Neural progenitor cell (in vitro differentiated cells): ENCODE measurements at regions not wholly inside any gene's neighbourhood (a gene's known extent, or its start where the extent isn't known, plus 50 kb on each side); places are given as distances from the start of the nearest gene placed in this dataset.

Experiments used
- DNase-seq: peaks from one replicate; pipeline ENCODE4 v3.0.0-alpha.2; 2016; ENCODE audit warnings: low spot score
- H2AFZ ChIP-seq: fragments of 200-600 bp; sonication (generic); replicated peaks from 2 replicates; pipeline ENCODE4 v1.6.1; 2016; ENCODE audit warnings: antibody characterized with exemption
- H3F3A ChIP-seq: fragments of 200-600 bp; sonication (generic); 2 replicates; pipeline ENCODE4 v1.6.1; 2016; ENCODE audit warnings: antibody characterized with exemption, low read depth
- H3K27ac ChIP-seq: fragments of 200-600 bp; sonication (generic); 2 replicates; pipeline ENCODE4 v1.5.1; 2016; ENCODE audit warnings: mild to moderate bottlenecking
- H3K27me3 ChIP-seq: fragments of 200-600 bp; sonication (generic); 2 replicates; pipeline ENCODE4 v1.6.1; 2016; ENCODE audit warnings: mild to moderate bottlenecking, moderate library complexity
- H3K36me3 ChIP-seq: fragments of 200-600 bp; sonication (generic); 2 replicates; pipeline ENCODE4 v1.5.1; 2016
- H3K4me1 ChIP-seq: fragments of 200-600 bp; sonication (generic); 2 replicates; pipeline ENCODE4 v1.6.1; 2016; ENCODE audit warnings: mixed run types
- H3K4me2 ChIP-seq: fragments of 200-600 bp; sonication (generic); 2 replicates; pipeline ENCODE4 v1.6.1; 2016
- H3K4me3 ChIP-seq: fragments of 200-600 bp; sonication (generic); 2 replicates; pipeline ENCODE4 v1.5.1; 2016
- H3K79me2 ChIP-seq: fragments of 200-600 bp; sonication (generic); 2 replicates; pipeline ENCODE4 v1.6.1; 2016; ENCODE audit warnings: low read depth
- H3K9ac ChIP-seq: fragments of 200-600 bp; sonication (generic); 2 replicates; pipeline ENCODE4 v1.6.1; 2016
- H3K9me3 ChIP-seq: fragments of 200-600 bp; sonication (generic); 2 replicates; pipeline ENCODE4 v1.5.1; 2016; ENCODE audit warnings: low read depth
- H4K20me1 ChIP-seq: fragments of 200-600 bp; sonication (generic); 2 replicates; pipeline ENCODE4 v1.6.1; 2016; ENCODE audit warnings: low read depth
- H3K27ac Mint-ChIP-seq: 3 replicates; pipeline ENCODE4 v1.8.0; 2021; ENCODE audit warnings: mixed read lengths
- H3K27me3 Mint-ChIP-seq: 2 replicates; pipeline ENCODE4 v1.8.0; 2022; ENCODE audit warnings: low read depth, mild to moderate bottlenecking, inconsistent platforms, moderate library complexity, mixed read lengths; ENCODE audit not compliant: insufficient read depth
- H3K36me3 Mint-ChIP-seq: 3 replicates; pipeline ENCODE4 v1.8.0; 2021; ENCODE audit warnings: mixed read lengths
- H3K4me1 Mint-ChIP-seq: 3 replicates; pipeline ENCODE4 v1.8.0; 2021; ENCODE audit warnings: mixed read lengths
- H3K4me3 Mint-ChIP-seq: 3 replicates; pipeline ENCODE4 v1.8.0; 2021; ENCODE audit warnings: mild to moderate bottlenecking, moderate library complexity, mixed read lengths
- H3K9me3 Mint-ChIP-seq: 3 replicates; pipeline ENCODE4 v1.8.0; 2020; ENCODE audit warnings: mixed read lengths
- CTCF ChIP-seq: fragments of 200-600 bp; sonication (generic); IDR thresholded peaks from 2 replicates; pipeline ENCODE4 v1.5.1; 2017; ENCODE audit warnings: antibody characterized with exemption, mild to moderate bottlenecking
- EZH2 ChIP-seq: fragments of 200-600 bp; sonication (generic); IDR thresholded peaks from 2 replicates; pipeline ENCODE4 v1.6.1; 2017; ENCODE audit warnings: antibody characterized with exemption, mild to moderate bottlenecking, moderate library complexity
- EZH2phosphoT487 ChIP-seq: fragments of 200-600 bp; sonication (generic); IDR thresholded peaks from 2 replicates; pipeline ENCODE4 v1.6.1; 2017; ENCODE audit warnings: antibody characterized with exemption

DNA sequence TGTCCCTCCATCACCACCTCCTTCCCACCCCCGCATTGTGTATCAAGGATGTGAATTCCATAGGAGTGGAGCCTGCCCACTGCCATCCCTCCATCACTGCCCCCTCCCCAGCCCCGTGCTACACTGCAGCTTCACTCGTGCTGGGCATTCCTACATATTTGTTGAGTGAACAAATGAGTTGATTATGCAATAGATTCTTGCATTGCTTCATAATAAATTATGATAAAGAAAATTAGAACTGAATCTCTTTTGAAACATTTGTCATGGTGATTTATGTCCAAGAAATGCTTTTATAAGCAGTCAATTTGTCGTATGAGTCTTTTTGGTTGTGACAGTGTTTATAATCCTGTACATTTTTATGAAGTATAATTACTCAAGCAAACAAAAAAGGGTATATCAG lies 83.2 kb downstream of the IRX1 start:
- peaks cover 5% of the 10 kb centered on the region for H3K27me3 Mint-ChIP-seq
- H3K4me3 Mint-ChIP-seq: no peak overlapping the region
- no peaks in the 10 kb centered on the region for H3K36me3 Mint-ChIP-seq
- no peak overlapping the region for H3K9ac ChIP-seq
- H3F3A ChIP-seq: no peaks in the 10 kb centered on the region
- peaks cover 16% of the 10 kb centered on the region for H3K4me1 Mint-ChIP-seq
- TF ChIP-seq EZH2 (no peak), EZH2phosphoT487 (no peak), CTCF (no peak)
- H3K27ac Mint-ChIP-seq: no peak overlapping the region
- H3K27me3 ChIP-seq: no peaks in the 10 kb centered on the region
- H4K20me1 ChIP-seq: no peaks in the 10 kb centered on the region
- H3K79me2 ChIP-seq: no peaks in the 10 kb centered on the region
- no peak overlapping the region for H3K27ac ChIP-seq
- H3K4me3 ChIP-seq: no peak overlapping the region
- no peaks in the 10 kb centered on the region for H3K36me3 ChIP-seq
- no peak overlapping the region for H2AFZ ChIP-seq
- peaks cover 6% of the 10 kb centered on the region for H3K4me1 ChIP-seq
- no peak overlapping the region for H3K4me2 ChIP-seq
- peaks cover 4% of the 10 kb centered on the region for H3K9me3 Mint-ChIP-seq
- no peaks in the 10 kb centered on the region for H3K9me3 ChIP-seq
- no peak for DNase-seq

GRCh38 chr5:3680821-3681220 lies 85.2 kb downstream of the IRX1 start:
- no peaks in the 10 kb centered on the region for H3K36me3 Mint-ChIP-seq
- Histone ChIP-seq H3F3A (no peaks in the 10 kb centered on the region), H3K27ac (no peak overlapping the region), H3K4me1 (peaks cover 11% of the 10 kb centered on the region), H3K4me3 (no peak overlapping the region), H2AFZ (no peak overlapping the region), H3K36me3 (no peaks in the 10 kb centered on the region), H3K9me3 (no peaks in the 10 kb centered on the region), H3K9ac (no peak overlapping the region), H3K4me2 (no peak overlapping the region), H3K79me2 (no peaks in the 10 kb centered on the region), H4K20me1 (no peaks in the 10 kb centered on the region), H3K27me3 (no peaks in the 10 kb centered on the region)
- peaks cover 4% of the 10 kb centered on the region for H3K9me3 Mint-ChIP-seq
- no peak for DNase-seq
- H3K27ac Mint-ChIP-seq: no peak overlapping the region
- H3K4me1 Mint-ChIP-seq: peaks cover 21% of the 10 kb centered on the region
- TF ChIP-seq EZH2 (no peak), CTCF (no peak), EZH2phosphoT487 (no peak)
- no peak overlapping the region for H3K4me3 Mint-ChIP-seq
- peaks cover 5% of the 10 kb centered on the region for H3K27me3 Mint-ChIP-seq

- Mint-ChIP-seq H3K27me3 (no peaks in the 10 kb centered on the region), H3K36me3 (no peaks in the 10 kb centered on the region), H3K9me3 (peaks cover 4% of the 10 kb centered on the region), H3K27ac (no peak overlapping the region), H3K4me3 (no peak overlapping the region), H3K4me1 (peaks cover 17% of the 10 kb centered on the region)
- H3K4me2 ChIP-seq: peak overlapping the region; percentile 23
- no peak overlapping the region for H3K9ac ChIP-seq
- no peak overlapping the region for H3K27ac ChIP-seq
- H3K27me3 ChIP-seq: no peaks in the 10 kb centered on the region
- peak overlapping the region; percentile 57 for H2AFZ ChIP-seq
- H3K4me3 ChIP-seq: no peak overlapping the region
- DNase-seq: no peak
- no peaks in the 10 kb centered on the region for H4K20me1 ChIP-seq
- TF ChIP-seq EZH2 (no peak), EZH2phosphoT487 (no peak), CTCF (no peak)
- peaks cover 11% of the 10 kb centered on the region for H3K4me1 ChIP-seq
- no peaks in the 10 kb centered on the region for H3K36me3 ChIP-seq
- no peaks in the 10 kb centered on the region for H3K79me2 ChIP-seq
- no peaks in the 10 kb centered on the region for H3F3A ChIP-seq
- no peaks in the 10 kb centered on the region for H3K9me3 ChIP-seq
Observed at GRCh38 chr5:3684118-3684517, 88.5 kb downstream of the IRX1 start.
